ENCODE measurements at regions not wholly inside any gene's neighbourhood (a gene's known extent, or its start where the extent isn't known, plus 50 kb on each side); places are given as distances from the start of the nearest gene placed in this dataset.

DNA sequence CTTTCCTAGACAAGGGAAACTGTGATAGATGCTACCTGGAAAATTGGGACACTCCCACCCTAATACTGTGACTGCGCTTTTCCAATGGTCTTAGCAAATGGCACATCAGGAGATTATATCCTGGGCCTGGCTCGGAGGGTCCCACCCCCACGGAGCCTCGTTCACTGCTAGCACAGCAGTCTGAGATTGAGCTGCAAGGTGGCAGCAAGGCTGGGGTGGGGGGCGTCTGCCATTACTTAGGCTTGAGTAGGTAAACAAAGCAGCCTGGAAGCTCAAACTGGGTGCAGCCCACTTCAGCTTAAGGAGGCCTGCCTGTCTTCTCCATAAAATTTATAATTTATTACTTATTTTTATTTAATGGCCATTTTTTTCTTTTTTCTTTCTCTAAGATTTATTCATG lies 802.1 kb upstream of the SLC39A10 start:
- no peak for TF ChIP-seq ATF2 (IDR thresholded peaks at IDR 0.05; ENCODE audit: low read length)
- no peak for TF ChIP-seq CTCF (IDR thresholded peaks at IDR 0.05; ENCODE audit: control extremely low read depth in 1 of 3, insufficient read depth in 1 of 3, low read depth in 1 of 3, low read length in 3 of 3)
- no peak for TF ChIP-seq EZH2 (IDR thresholded peaks at IDR 0.05; ENCODE audit: low read depth, low read length, severe bottlenecking)
